MM.1S (cell line): ENCODE measurements at regions not wholly inside any gene's neighbourhood (a gene's known extent, or its start where the extent isn't known, plus 50 kb on each side); places are given as distances from the start of the nearest gene placed in this dataset.
A peak's percentile ranks its signal among the peaks of the same experiment; 100 is the strongest.

Experiments used
- DNase-seq: peaks from one replicate; pipeline ENCODE4 v3.0.0-alpha.2; 2015
- H2AFZ ChIP-seq: fragments of 300-600 bp; sonication (generic); 2 replicates; pipeline ENCODE4 v1.6.0; 2016; ENCODE audit warnings: antibody characterized with exemption, low read length
- H3F3A ChIP-seq: fragments of 300-600 bp; sonication (generic); 2 replicates; pipeline ENCODE4 v1.6.1; 2016; ENCODE audit warnings: mild to moderate bottlenecking, antibody characterized with exemption, low read length, moderate library complexity, mixed read lengths; ENCODE audit not compliant: insufficient read depth
- H3K27ac ChIP-seq: fragments of 300-600 bp; sonication (generic); 2 replicates; pipeline ENCODE4 v1.5.1; 2016; ENCODE audit warnings: mild to moderate bottlenecking, low read length
- H3K27me3 ChIP-seq: fragments of 300-600 bp; sonication (generic); replicated peaks from 2 replicates; pipeline ENCODE4 v1.6.0; 2016; ENCODE audit warnings: low read length; ENCODE audit not compliant: insufficient read depth
- H3K36me3 ChIP-seq: fragments of 300-600 bp; sonication (generic); replicated peaks from 2 replicates; pipeline ENCODE4 v1.6.1; 2016; ENCODE audit warnings: mild to moderate bottlenecking, low read length, mixed read lengths; ENCODE audit not compliant: insufficient read depth
- H3K4me1 ChIP-seq: fragments of 300-600 bp; sonication (generic); 2 replicates; pipeline ENCODE4 v1.6.1; 2016; ENCODE audit warnings: low read length, mixed read lengths
- H3K4me2 ChIP-seq: fragments of 300-600 bp; sonication (generic); 2 replicates; pipeline ENCODE4 v1.6.0; 2016; ENCODE audit warnings: low read depth, low read length
- H3K4me3 ChIP-seq: fragments of 300-600 bp; sonication (generic); 2 replicates; pipeline ENCODE4 v1.5.1; 2016; ENCODE audit warnings: low read length, mixed read lengths
- H3K79me2 ChIP-seq: fragments of 300-600 bp; sonication (generic); 2 replicates; pipeline ENCODE4 v1.6.1; 2016; ENCODE audit warnings: mixed run types, low read length, mixed read lengths
- H3K9ac ChIP-seq: fragments of 300-600 bp; sonication (generic); 2 replicates; pipeline ENCODE4 v1.6.1; 2016; ENCODE audit warnings: low read length, mixed read lengths
- H3K9me2 ChIP-seq: fragments of 300-600 bp; sonication (generic); replicated peaks from 2 replicates; pipeline ENCODE4 v1.6.1; 2016; ENCODE audit warnings: mild to moderate bottlenecking, low read length, mixed read lengths; ENCODE audit not compliant: insufficient read depth
- H3K9me3 ChIP-seq: fragments of 300-600 bp; sonication (generic); replicated peaks from 2 replicates; pipeline ENCODE4 v1.6.1; 2016; ENCODE audit warnings: mild to moderate bottlenecking, low read length, mixed read lengths; ENCODE audit not compliant: insufficient read depth
- H4K20me1 ChIP-seq: fragments of 300-600 bp; sonication (generic); 2 replicates; pipeline ENCODE4 v1.6.1; 2016; ENCODE audit warnings: mild to moderate bottlenecking, low read length, moderate library complexity, mixed read lengths; ENCODE audit not compliant: insufficient read depth
- EZH2 ChIP-seq: fragments of 300-600 bp; sonication (generic); optimal IDR thresholded peaks from 2 replicates; pipeline ENCODE3; 2017; ENCODE audit warnings: low read depth, mild to moderate bottlenecking, antibody characterized with exemption, low read length, mixed read lengths
- EZH2phosphoT487 ChIP-seq: fragments of 300-600 bp; sonication (generic); IDR thresholded peaks from 2 replicates; pipeline ENCODE4 v1.6.1; 2018; ENCODE audit warnings: antibody characterized with exemption, low read length
- TF ChIP-seq, protein P1 (sequence below): fragments of 300-600 bp; sonication (generic); IDR thresholded peaks from 2 replicates; pipeline ENCODE4 v1.5.1; 2016; ENCODE audit warnings: antibody characterized with exemption, low read length, mixed read lengths

DNA sequence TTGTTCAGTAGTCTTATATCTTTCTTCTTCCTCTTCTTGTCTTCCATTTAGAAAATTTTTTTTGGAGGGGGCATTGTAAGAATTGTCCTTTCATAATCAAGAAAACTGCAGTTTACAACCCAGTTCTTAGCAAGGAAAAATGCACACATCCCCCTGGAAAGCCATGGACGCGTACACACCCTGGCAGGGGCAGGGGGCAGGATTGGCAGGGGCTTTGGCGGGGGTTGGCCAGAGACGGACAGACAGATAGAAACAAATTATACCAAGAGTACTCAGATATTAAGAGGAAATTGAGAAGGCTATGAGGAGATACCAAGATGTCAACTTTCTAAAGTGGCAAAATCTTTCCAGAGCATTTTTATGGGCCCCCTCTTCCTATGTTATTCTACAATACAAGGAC is 322.5 kb upstream of the CPXCR1 start:
- H3F3A ChIP-seq: no peaks in the 10 kb centered on the region
- no peak for DNase-seq
- no peak overlapping the region for H2AFZ ChIP-seq
- H3K36me3 ChIP-seq: no peaks in the 10 kb centered on the region
- H3K9me2 ChIP-seq: no peaks in the 10 kb centered on the region
- H3K4me1 ChIP-seq: no peaks in the 10 kb centered on the region
- no peak overlapping the region for H3K4me3 ChIP-seq
- no peak overlapping the region for H3K27ac ChIP-seq
- H3K79me2 ChIP-seq: no peaks in the 10 kb centered on the region
- no peaks in the 10 kb centered on the region for H3K9me3 ChIP-seq
- H3K27me3 ChIP-seq: no peaks in the 10 kb centered on the region
- H3K9ac ChIP-seq: no peak overlapping the region
- TF ChIP-seq, protein P1, sequence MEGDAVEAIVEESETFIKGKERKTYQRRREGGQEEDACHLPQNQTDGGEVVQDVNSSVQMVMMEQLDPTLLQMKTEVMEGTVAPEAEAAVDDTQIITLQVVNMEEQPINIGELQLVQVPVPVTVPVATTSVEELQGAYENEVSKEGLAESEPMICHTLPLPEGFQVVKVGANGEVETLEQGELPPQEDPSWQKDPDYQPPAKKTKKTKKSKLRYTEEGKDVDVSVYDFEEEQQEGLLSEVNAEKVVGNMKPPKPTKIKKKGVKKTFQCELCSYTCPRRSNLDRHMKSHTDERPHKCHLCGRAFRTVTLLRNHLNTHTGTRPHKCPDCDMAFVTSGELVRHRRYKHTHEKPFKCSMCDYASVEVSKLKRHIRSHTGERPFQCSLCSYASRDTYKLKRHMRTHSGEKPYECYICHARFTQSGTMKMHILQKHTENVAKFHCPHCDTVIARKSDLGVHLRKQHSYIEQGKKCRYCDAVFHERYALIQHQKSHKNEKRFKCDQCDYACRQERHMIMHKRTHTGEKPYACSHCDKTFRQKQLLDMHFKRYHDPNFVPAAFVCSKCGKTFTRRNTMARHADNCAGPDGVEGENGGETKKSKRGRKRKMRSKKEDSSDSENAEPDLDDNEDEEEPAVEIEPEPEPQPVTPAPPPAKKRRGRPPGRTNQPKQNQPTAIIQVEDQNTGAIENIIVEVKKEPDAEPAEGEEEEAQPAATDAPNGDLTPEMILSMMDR: no peak
- no peaks in the 10 kb centered on the region for H4K20me1 ChIP-seq
- no peak overlapping the region for H3K4me2 ChIP-seq

DNA sequence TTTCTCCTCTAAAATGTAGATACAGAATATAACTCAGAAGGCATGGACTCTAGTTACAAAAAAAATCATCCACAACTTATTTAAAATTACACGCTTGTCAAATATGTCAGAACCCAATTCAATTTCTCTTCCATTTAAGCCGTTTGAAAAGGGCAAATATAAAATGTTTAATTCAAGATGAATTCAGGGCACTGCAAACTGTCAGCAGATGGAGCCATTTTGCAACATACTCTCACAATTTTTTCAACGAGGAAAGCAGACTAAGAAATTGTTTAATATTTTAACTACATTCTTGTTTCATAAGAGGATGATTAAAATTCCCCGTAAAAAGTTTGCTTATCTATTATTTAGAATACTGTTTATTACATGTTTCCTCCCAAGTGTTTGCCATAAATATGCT is 321.3 kb upstream of the CPXCR1 start:
- peak overlapping the region; percentile 40; the same call in 1 of the 2 replicates for H3K4me2 ChIP-seq
- no peaks in the 10 kb centered on the region for H3K27me3 ChIP-seq
- H3K9me2 ChIP-seq: no peaks in the 10 kb centered on the region
- peak overlapping the region; percentile 7; the same call in 1 of the 2 replicates for H3K9ac ChIP-seq
- H3K4me3 ChIP-seq: peak overlapping the region; percentile 22
- TF ChIP-seq EZH2phosphoT487 (no peak), EZH2 (no peak)
- TF ChIP-seq, protein P1: peak; percentile 49
- H3F3A ChIP-seq: no peaks in the 10 kb centered on the region
- DNase-seq: peak; percentile 44
- no peaks in the 10 kb centered on the region for H3K4me1 ChIP-seq
- no peaks in the 10 kb centered on the region for H3K79me2 ChIP-seq
- no peaks in the 10 kb centered on the region for H4K20me1 ChIP-seq
- H3K9me3 ChIP-seq: no peaks in the 10 kb centered on the region
- no peaks in the 10 kb centered on the region for H3K36me3 ChIP-seq
- H3K27ac ChIP-seq: peak overlapping the region; percentile 11; the same call in 1 of the 2 replicates
- peak overlapping the region; percentile 45 for H2AFZ ChIP-seq

- no peaks in the 10 kb centered on the region for H3K27me3 ChIP-seq
- H4K20me1 ChIP-seq: no peaks in the 10 kb centered on the region
- no peaks in the 10 kb centered on the region for H3K4me1 ChIP-seq
Observed at GRCh38 chrX:88437563-88437962, 309.5 kb upstream of the CPXCR1 start.

More at GRCh38 chrX:88437563-88437962, 309.5 kb upstream of the CPXCR1 start:
- no peaks in the 10 kb centered on the region for H3K36me3 ChIP-seq
- no peak overlapping the region for H3K27ac ChIP-seq
- H2AFZ ChIP-seq: no peak overlapping the region
- TF ChIP-seq EZH2phosphoT487 (no peak), EZH2 (no peak)
- TF ChIP-seq, protein P1: no peak
- H3K4me3 ChIP-seq: no peak overlapping the region
- no peaks in the 10 kb centered on the region for H3F3A ChIP-seq
- no peak overlapping the region for H3K4me2 ChIP-seq
- H3K79me2 ChIP-seq: no peaks in the 10 kb centered on the region
- no peak overlapping the region for H3K9ac ChIP-seq
- no peaks in the 10 kb centered on the region for H3K9me3 ChIP-seq
- DNase-seq: no peak
- no peaks in the 10 kb centered on the region for H3K9me2 ChIP-seq
